Glutamatergic neuron (in vitro differentiated cells): ENCODE measurements at regions not wholly inside any gene's neighbourhood (a gene's known extent, or its start where the extent isn't known, plus 50 kb on each side); places are given as distances from the start of the nearest gene placed in this dataset.

Source experiments
- DNase-seq: peaks from one replicate; pipeline ENCODE4 v3.0.0; 2022
- H3K27ac Mint-ChIP-seq: one replicate; pipeline ENCODE4 v1.8.0; 2020; ENCODE audit warnings: mild to moderate bottlenecking, mixed read lengths, inconsistent platforms; ENCODE audit not compliant: unreplicated experiment
- H3K27me3 Mint-ChIP-seq: one replicate; pipeline ENCODE4 v1.8.0; 2020; ENCODE audit warnings: mild to moderate bottlenecking, moderate library complexity, mixed read lengths, inconsistent platforms; ENCODE audit not compliant: unreplicated experiment
- H3K36me3 Mint-ChIP-seq: one replicate; pipeline ENCODE4 v1.8.0; 2020; ENCODE audit warnings: mild to moderate bottlenecking, mixed read lengths, inconsistent platforms; ENCODE audit not compliant: unreplicated experiment
- H3K4me1 Mint-ChIP-seq: one replicate; pipeline ENCODE4 v1.8.0; 2020; ENCODE audit warnings: mild to moderate bottlenecking, low read depth, mixed read lengths, inconsistent platforms; ENCODE audit not compliant: unreplicated experiment
- H3K4me3 Mint-ChIP-seq: one replicate; pipeline ENCODE4 v1.8.0; 2020; ENCODE audit warnings: mild to moderate bottlenecking, mixed read lengths, inconsistent platforms; ENCODE audit not compliant: unreplicated experiment
- H3K9me3 Mint-ChIP-seq: one replicate; pipeline ENCODE4 v1.8.0; 2020; ENCODE audit warnings: mild to moderate bottlenecking, moderate library complexity, mixed read lengths, inconsistent platforms; ENCODE audit not compliant: unreplicated experiment
- TF ChIP-seq, protein P1 (sequence below): fragments of 200-600 bp; sonication (generic); IDR thresholded peaks from one replicate; pipeline ENCODE4 v1.5.0; 2021; ENCODE audit not compliant: partially characterized antibody, unreplicated experiment

DNA sequence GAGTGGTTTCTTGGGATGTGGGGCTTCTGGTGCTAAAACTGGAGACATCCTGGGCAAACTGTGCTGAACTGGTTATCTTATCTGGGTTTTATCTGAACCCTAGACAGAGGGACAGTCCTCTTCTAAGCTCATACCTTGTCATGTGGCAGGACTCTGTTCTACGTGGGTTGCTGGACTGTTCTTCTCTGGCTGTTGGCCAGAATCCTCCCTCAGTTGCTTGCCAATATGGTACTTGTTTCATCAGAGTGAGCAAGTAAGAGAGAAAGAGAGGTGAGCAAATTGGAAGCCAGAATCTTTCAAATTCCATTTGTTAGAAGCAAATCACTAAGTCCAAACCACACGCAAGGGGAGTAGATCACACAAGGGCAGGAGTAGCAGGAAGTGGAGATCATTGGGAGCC, 291.5 kb upstream of the TBL1XR1 start:
- Mint-ChIP-seq H3K27me3 (no peaks in the 10 kb centered on the region), H3K4me3 (no peak overlapping the region), H3K27ac (no peak overlapping the region), H3K36me3 (peaks cover 13% of the 10 kb centered on the region), H3K9me3 (peaks cover 5% of the 10 kb centered on the region), H3K4me1 (peaks cover 12% of the 10 kb centered on the region)
- no peak for DNase-seq
- TF ChIP-seq, protein P1, sequence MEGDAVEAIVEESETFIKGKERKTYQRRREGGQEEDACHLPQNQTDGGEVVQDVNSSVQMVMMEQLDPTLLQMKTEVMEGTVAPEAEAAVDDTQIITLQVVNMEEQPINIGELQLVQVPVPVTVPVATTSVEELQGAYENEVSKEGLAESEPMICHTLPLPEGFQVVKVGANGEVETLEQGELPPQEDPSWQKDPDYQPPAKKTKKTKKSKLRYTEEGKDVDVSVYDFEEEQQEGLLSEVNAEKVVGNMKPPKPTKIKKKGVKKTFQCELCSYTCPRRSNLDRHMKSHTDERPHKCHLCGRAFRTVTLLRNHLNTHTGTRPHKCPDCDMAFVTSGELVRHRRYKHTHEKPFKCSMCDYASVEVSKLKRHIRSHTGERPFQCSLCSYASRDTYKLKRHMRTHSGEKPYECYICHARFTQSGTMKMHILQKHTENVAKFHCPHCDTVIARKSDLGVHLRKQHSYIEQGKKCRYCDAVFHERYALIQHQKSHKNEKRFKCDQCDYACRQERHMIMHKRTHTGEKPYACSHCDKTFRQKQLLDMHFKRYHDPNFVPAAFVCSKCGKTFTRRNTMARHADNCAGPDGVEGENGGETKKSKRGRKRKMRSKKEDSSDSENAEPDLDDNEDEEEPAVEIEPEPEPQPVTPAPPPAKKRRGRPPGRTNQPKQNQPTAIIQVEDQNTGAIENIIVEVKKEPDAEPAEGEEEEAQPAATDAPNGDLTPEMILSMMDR, result no peak

DNA sequence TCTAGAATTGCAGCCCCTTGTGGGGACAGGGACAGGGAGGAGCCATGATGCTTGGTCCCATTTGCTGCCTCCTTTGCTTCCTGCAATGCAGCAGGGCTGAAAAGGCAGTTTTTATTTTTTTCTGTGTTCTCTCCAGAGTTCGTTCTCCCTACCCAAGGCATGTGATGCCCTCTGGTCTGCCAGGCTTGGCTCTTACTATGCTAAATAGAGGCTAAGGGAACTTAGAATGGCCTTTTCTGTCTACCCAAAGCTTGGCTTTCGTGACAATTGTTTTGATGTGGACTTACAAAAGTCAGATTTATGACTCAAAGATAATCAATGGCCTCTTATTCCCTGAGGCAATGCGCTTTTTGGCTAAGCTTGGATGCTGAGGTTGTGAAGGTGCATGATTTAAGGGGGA, 293.3 kb upstream of the TBL1XR1 start:
- Mint-ChIP-seq H3K4me1 (peaks cover 12% of the 10 kb centered on the region), H3K4me3 (no peak overlapping the region), H3K27me3 (no peaks in the 10 kb centered on the region), H3K9me3 (peaks cover 5% of the 10 kb centered on the region), H3K36me3 (peaks cover 4% of the 10 kb centered on the region), H3K27ac (no peak overlapping the region)
- DNase-seq, result no peak
- TF ChIP-seq, protein P1, result no peak

DNA sequence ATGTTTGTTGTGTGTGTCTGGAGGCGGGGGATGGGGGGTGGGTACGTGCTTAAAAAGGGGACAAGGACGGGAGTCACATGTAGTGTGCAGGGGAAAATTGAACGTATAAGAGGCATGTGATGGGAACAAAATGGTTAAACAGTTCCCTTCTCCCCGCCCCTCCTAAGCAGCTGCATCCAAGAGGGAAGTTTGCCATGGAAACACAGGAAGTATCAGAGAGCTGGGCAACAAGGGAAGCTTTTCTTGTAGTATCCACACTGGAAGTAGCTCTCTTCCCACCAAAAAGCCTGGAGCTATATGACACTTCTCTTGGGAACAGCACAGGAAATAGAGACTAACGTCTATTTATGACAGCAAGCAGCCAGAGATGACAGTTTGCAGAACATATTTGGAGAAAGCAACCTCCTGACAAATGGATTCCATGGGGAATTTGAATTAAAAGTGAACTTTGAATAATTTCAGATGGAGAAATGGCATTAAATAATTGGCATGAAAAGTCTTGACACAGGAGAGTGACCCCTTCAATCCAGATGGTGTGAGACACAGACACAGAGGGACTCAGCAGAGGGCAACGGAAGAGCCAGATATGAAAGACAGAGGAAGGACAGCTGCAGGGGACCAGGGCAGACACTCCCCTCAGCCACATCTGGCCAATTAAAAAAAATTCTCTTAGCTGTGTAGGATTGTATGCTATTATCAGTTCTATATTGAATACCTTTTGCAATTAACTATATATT, 294.2 kb upstream of the TBL1XR1 start:
- Mint-ChIP-seq H3K27ac (no peak overlapping the region), H3K4me3 (peak overlapping the region; percentile 37), H3K9me3 (peaks cover 5% of the 10 kb centered on the region), H3K27me3 (no peaks in the 10 kb centered on the region), H3K4me1 (peaks cover 12% of the 10 kb centered on the region), H3K36me3 (no peaks in the 10 kb centered on the region)
- DNase-seq, result no peak
- TF ChIP-seq, protein P1, result no peak

DNA sequence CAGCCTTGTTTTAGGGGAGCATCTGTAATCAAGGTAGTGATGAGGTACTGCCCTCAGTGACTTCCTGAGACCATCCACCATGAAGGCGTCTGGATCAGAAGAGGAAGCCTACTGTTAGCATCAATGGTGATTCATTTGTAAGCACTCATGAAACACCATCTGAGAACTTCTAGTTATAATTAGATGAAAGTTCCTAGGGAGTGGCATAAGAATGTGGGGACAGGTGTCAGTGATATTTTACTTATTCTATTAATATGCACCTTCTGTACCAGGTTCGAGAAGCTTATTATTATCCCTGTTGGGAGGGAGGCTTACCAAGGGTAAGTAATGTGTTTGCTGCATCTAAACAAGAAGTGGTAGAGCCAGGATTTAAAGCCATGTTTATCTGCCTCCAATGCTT, 295.8 kb upstream of the TBL1XR1 start:
- no peak overlapping the region for H3K27ac Mint-ChIP-seq
- peaks cover 5% of the 10 kb centered on the region for H3K9me3 Mint-ChIP-seq
- no peak overlapping the region for H3K4me3 Mint-ChIP-seq
- TF ChIP-seq, protein P1, result no peak
- no peaks in the 10 kb centered on the region for H3K36me3 Mint-ChIP-seq
- DNase-seq, result no peak
- no peaks in the 10 kb centered on the region for H3K27me3 Mint-ChIP-seq
- peaks cover 12% of the 10 kb centered on the region for H3K4me1 Mint-ChIP-seq

DNA sequence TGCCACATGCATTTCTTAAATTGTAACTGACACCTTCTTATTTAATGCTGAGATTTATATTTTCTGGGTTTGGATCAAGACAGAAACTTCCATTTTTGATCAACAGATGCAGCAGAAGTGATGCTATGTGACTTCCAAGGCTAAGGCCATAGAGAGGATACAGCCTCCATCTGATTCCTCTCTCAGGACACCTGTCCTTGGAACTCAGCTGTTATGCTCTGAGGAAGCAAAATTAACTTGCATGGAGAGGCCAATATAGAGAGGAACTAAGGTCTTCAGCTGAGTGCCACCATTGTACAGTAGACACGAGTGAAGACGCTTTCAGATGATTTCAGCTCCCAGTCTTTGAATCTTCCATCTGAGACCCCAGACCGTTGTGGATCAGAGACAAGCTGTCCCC, 296.9 kb upstream of the TBL1XR1 start:
- H3K36me3 Mint-ChIP-seq, result no peaks in the 10 kb centered on the region
- H3K27ac Mint-ChIP-seq, result no peak overlapping the region
- H3K9me3 Mint-ChIP-seq, result peaks cover 5% of the 10 kb centered on the region
- no peak for DNase-seq
- H3K4me3 Mint-ChIP-seq, result no peak overlapping the region
- TF ChIP-seq, protein P1, result no peak
- peaks cover 12% of the 10 kb centered on the region for H3K4me1 Mint-ChIP-seq
- H3K27me3 Mint-ChIP-seq, result no peaks in the 10 kb centered on the region
